HG02678 (cell line): ENCODE measurements at regions not wholly inside any gene's neighbourhood (a gene's known extent, or its start where the extent isn't known, plus 50 kb on each side); places are given as distances from the start of the nearest gene placed in this dataset.

Experiments
- ATAC-seq: cut with Tn5 transposase; IDR thresholded peaks from one replicate; pipeline ENCODE4 v1.9.1; 2021; ENCODE audit warnings: mild to moderate bottlenecking, moderate library complexity; ENCODE audit not compliant: unreplicated experiment

DNA sequence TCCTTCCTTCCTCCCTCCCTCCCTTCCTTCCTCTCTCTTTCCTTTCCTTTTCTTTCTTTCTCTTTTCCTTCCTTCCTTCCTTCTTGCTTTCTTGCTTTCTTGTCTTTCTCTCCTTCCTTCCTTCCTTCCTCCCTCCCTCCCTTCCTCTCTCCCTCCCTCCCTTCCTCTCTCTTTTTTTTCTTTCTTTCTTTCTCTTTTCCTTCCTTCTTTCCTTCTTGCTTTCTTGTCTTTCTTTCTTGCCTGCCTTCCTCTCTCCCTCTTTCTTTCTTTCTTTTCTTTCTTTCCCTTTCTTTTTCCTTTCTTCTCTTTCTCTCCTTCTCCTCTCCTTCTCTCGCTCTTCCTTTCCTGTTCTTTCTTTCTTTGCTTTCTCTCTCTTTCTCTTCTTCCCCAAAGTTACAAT is 728.4 kb upstream of the ADAMTS5 start:
- no peak for ATAC-seq

DNA sequence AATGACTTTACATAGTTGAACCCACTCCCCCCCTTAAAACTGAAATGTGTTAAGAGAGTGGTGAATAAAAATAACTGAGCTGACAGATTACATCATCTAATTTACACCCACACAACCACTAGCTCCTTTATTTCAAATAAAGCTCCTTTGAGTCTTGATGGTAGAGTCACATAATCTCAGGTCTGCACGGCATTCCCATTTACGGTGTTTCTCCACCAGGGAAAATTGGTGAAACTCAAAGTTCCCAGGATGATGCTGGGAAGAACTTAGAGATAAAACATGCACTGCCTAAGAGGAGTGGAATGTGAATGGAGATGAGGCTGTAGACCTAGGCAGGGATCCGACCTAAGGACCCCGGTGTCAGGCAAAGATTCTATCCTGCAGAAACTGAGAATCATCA is 727.8 kb upstream of the ADAMTS5 start:
- no peak for ATAC-seq

DNA sequence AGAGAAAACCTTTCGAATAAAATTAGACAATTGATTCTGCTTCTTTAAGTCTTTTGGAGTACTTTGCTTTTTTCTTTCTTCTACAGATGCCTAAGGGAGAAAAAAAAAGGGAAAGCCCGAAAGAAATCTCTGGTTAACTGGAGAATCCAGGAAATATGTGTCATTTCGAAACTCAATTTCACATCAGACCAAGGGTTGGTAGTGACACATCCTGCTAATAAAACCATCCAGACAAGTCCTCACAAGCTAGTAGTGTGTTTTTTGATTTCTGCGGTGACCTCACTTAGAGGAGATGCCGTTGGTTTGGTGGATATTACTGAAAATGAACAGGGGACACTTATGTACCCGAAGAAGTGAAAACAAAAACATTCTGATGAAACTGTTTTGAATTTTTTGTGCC is 726.5 kb upstream of the ADAMTS5 start:
- no peak for ATAC-seq

DNA sequence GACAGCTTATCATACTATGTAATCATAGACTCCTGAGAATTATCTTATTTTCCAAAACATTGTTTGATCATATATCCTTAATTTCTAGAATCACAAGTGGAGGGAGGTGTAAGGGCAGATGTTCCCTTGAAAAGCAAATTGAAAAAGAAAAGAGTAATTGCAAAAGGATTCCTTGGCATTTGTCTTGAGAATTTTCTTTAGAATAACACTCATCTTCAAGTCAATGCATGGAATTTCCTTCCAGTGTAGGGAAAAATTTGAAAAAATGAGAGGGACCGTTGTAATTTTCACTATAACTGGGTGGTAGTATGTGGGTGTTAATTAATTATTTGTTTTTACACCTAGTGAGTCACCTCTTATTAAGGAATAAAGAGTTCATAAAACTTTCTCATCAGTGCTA is 724.6 kb upstream of the ADAMTS5 start:
- no peak for ATAC-seq

DNA sequence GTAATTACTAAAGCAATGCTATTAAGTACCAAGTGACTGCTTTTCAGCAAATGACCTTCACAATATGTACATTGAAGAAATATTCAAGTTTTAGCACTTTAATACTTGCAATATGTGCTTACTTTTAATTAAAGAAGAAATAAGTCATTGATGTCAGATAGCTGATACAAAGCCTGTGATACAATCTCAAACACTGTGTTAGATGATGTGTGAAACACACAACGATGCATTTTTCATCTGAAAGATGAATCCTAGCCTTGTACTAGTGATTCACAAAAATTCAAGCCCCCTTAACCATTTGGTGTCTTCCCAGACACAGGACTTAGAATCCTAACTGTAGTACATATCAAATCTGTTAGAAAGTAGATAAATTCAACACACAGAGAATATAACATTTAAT is 724.1 kb upstream of the ADAMTS5 start:
- no peak for ATAC-seq

DNA sequence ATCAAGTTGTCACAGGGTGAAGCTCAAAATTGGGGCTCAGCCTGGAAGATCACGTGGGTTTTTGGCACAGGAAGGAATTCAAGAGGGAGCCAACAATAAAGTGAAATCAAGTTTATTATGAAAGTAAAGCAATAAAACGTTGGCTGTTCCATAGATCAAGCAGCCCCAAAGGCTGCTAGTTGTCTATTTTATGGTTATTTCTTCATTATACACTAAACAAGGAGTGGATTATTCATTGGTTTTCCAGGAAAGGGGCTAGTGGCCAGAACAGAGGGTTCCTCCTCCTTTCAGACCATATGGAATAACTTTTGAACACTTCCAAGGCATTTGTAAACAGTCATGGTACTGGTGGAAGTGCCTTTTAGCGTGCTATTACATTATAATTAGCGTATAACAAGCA is 723.5 kb upstream of the ADAMTS5 start:
- no peak for ATAC-seq

DNA sequence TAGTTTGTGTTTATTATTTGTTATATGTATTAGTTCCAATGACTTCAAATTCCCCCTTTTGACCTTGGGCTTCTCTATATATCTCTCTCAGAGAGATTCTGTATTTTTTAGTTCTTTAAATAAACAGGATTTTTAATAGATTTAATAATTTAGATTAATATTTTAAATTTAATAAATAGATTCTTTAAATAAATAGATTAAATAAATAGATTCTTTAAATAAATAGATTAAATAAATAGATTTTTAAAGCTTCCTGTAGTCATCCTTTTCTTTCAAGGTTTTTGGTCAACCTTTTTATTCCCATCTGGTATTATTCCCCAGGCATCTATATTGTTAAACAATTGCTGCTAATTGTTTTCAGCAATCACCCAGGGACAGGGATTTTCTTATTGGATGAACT is 721.9 kb upstream of the ADAMTS5 start:
- ATAC-seq: no peak

DNA sequence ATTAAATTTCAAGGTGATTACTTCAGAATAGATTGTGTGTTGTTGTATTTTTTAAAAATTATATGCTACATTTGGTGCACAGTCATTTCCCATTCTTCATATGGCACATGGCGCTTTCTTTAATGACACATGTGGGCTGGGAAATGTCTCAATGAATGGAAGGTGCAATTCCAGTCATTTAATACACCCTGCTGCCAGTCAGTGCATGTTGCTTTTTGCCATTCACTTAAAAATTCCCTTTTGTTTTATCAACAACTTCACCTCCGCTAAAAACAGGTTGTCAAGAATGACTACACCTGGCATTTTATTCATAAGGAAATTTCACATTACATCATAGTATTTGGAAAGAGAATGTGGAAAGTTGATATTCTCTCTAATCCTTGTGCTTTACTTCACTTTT is 716.4 kb upstream of the ADAMTS5 start:
- no peak for ATAC-seq

DNA sequence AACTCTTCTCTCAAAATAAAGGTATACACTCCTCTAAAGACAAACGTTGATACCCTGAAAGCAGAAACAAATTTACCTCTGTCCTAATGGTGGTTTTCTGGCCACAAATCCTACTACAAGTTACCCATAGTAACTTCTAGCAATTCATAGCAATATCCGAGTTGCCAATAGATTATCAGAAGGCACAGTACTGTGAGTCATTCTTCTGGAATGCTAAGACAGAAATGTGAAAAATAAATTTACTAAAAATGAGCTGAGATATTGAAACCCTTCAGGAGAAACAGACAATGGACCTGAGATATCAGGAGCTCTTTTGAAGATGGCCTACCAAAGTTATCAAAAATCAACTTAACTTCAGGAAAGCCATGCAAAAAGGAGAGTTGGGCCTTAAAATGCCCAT is 715.0 kb upstream of the ADAMTS5 start:
- no peak for ATAC-seq

DNA sequence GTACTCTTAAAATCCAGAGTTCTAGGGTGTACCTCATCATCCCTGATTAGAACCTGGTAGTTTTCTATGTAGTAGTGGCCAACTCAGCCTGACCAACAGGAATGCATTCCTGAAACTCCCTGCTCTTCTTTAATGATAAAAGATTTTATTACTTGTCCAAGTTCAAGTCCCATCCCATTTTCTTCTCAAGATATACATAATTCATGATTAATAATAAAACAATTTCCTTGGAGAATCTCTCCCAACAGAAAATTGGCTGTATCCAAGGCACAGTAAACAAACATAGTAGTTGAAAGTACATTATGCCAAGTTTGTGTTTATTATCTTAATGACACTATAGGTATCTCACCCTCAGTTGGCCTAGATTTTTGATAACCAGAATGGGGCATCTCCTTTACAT is 714.1 kb upstream of the ADAMTS5 start:
- no peak for ATAC-seq

DNA sequence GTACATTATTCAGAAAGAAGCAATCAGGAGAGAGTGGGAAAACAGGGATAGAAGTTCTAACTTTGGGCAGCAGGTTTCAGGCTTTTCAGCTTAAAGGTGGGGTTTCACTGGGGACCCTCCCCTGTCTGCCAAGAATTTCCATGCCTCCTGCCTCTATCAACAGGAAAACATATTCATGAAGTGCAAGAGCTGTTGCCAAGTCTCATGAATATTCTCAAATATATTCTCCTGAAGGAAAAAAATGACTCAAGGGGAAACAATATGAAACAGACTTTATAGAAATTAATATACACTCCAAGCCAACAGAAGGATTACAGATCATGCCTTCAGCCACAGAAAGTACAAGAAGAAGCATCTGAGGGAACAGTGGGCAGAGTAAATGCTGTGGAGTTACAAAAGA is 713.3 kb upstream of the ADAMTS5 start:
- no peak for ATAC-seq

DNA sequence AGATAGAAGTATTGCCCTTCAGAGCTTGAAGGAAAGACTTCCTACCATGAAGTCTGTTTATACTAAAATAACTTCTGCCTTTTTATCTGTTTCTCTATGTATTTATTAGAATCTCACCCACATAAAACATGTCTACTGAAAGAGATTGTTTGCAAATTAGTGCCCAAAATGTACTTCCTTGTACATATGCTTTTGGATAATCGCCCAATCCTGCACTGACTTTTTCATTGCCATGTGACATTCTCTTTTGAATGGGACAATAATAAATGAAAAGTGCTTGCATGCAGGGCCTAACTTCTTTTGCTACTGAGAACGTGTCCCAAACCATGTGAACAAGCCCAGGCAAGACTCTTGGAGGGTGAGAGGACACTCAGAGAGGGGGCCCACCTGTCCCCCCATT is 711.6 kb upstream of the ADAMTS5 start:
- ATAC-seq: no peak

DNA sequence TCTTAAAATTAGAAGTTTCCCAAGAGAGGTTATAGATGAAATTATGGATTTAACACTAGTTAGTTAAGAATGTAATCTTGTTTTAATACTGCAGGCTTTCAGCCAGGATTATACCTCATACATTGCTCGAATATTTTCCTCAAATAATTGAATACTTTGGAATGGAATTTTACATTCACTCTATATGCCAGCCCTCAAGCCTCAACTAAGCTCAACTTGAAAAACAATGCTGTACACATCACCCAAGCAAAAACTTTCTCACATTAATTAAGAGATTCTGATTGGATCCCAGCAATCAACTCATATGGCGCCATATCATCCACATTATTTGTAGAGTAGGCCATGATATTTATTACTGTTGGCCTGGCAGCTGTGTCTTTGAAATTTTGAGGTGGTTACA is 710.7 kb upstream of the ADAMTS5 start:
- ATAC-seq: no peak

DNA sequence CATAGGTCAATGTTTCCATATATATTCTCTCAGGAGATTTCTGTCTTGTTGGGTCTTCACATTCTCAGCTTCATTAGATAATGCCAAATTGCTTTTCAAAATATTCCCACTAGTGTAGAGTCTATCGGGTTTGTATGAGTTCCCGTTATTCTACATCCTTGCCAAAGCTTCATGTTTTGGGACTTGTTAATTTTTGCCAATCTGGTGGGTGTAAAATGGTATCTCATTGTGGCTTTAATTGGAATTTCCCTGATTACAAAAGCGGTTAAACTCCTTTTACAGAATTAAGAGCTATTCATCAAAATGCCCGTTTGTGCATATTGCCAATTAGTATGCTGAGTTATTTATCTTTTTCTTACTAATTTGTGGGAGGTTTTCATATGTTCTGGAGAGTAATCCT is 708.4 kb upstream of the ADAMTS5 start:
- no peak for ATAC-seq

DNA sequence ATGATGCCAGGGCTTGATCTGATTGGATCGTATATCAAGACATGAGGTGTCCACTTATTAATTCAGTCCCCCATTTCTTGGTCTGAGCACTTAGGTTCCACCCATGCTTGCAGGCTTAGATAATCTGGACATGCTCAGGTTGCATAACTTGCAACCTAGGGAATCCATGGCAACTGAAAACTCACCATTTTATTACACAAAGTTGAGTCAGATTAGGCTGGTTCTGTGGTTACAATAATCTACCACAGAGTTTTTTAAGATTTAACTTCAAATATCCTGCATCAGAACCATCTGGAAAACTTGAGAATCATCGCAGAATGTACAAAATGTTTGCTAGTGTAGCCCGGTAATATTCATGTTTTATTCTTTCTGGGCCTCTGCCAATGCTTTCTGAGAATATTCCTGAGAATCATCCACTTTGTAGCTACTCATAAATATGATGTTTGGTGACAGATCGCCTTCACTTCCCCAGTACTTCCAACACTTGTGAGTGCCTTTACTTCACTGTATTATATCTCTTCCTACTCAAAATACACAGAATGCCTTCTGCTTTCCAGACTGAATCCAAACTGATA is 707.2 kb upstream of the ADAMTS5 start:
- no peak for ATAC-seq

DNA sequence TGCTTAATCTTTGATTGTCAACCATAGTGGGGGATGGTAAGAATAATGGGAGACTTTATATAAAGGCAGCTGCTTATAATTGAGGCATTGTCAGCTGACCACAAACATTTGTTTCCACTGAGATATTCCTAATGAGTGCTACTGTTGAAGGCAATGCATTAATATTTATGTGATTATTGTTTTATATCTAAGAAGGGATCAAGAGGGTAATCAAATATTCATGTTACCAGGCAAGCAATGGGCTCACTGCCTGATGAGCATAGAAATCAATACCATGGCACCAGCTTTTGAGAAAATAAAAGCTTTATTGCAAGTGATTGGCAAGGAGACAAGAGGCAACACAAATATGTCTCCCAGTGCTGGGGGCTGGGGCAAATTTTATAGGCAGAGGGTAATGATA is 706.7 kb upstream of the ADAMTS5 start:
- no peak for ATAC-seq

DNA sequence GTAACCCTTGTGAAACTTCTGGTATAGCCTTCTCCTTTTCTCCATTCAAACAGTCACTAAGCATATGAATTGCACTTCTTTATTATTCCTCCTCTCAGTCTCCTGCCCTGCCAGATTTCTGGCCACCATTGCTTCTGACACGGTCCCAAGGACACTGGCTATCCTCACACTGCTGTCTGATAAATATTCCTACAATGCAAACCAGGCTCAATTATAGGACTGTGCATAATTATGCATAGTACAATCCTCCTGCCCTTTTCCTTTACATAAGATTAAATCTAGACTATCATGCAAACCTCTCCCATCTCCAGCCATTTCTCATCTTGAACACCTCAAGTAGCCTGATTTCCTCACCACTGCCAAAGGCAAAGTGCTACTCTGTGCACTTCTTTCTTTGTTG is 704.3 kb upstream of the ADAMTS5 start:
- ATAC-seq: no peak

DNA sequence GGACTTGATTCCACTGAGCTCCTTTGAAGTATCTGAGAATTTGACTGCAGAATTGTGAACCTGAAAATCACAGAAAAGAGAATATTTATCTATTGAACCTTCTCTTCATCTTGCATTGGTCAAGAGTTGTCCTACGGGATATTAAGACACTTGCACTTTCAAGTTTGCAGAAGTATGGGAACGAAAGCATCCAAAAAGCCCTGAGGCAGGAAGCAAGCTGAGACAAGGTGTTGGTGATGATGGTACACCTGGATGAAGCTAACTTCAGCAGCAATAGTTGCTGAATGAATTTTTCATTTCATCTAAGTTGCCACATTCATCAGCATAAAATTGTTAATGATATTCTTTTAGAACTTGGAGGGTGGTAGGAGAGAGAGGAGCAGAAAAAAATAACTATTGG is 686.6 kb upstream of the ADAMTS5 start:
- no peak for ATAC-seq

DNA sequence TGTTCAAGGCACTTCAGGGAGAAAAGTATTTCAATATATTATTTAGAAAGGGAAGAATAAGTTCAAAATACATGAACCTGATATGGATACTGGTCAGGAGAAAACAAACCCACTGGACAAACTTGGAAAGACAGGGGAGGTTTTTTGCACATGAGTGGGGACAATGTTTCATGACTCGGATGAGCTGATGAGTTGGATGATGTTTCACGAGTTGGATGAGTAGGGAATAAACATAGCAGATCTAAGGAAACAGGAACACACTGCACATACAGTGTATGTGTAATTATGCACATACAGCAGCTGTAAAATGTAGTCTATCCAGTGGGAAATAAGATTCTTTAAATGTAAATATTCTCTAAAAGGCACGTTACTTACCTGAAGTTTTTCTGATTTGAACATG is 682.9 kb upstream of the ADAMTS5 start:
- no peak for ATAC-seq

DNA sequence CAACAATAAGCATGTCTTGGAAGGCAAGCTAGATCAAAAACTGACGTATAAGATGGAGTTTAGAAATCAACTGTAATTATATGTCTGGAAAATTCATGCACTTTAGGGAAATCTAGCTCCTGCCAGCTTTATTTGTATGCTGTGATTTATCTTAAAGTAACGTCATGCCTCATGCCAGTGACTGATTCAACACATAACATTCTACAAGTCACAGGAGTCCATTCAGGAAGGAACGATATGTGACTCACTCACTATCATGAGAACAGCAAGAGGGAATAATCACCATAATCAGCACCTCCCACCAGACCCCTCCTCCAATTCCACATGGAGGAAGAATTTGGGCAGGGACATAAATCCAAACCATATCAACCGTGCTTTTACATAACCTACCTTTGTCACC is 682.4 kb upstream of the ADAMTS5 start:
- no peak for ATAC-seq

DNA sequence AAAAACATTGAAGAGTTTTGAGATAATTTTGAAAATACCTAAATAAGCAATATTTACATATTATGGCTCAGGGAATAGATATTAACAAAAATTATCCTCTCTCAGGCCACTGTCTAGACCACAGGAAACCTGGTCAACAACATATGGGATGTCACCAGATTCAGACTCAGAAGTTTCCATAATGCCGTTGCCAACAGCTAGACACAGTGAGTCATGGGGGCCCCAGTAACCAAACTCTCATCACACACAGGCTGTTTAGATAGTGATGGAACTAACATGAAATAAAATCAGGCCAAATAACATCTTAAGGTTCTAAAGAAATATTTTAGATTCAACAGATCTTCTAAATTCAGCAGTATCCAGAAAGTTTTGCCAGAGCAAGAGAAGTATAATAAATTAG is 681.7 kb upstream of the ADAMTS5 start:
- no peak for ATAC-seq

DNA sequence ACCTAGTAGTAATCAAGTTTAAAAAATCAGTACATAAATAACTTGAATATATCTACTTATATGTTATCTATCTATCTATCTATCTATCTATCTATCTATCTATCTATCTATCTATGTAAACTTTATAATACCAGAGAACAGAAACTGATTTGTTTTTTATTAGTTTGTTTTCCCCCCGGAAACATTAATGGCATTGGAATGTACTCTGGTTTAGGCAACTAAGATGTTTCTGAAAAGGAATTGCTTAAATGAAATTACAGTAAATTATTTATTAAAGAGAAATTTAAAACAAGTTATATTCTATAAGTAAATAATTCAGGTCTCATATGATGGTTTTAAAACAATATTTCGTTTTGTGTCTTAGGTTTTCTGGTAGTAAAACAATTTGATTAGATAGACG is 681.0 kb upstream of the ADAMTS5 start:
- ATAC-seq: no peak

DNA sequence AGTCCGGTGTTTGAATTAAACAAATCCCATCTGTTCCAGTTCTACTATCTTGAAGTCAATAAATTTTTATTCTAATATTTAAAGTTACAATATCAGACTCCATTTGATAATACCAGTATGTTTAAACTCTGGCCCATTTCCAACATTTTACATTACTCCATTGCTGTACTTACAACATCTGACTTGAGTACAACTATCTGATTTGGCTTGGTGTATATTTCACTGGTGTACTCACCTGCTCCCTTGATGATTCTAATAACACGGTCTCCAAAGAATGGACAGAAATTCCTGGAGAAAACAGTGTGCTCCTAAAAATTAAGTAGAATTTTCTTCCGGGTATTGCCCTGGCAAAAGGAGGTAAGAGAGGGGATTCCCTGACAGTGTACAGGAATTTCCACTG is 680.5 kb upstream of the ADAMTS5 start:
- no peak for ATAC-seq

DNA sequence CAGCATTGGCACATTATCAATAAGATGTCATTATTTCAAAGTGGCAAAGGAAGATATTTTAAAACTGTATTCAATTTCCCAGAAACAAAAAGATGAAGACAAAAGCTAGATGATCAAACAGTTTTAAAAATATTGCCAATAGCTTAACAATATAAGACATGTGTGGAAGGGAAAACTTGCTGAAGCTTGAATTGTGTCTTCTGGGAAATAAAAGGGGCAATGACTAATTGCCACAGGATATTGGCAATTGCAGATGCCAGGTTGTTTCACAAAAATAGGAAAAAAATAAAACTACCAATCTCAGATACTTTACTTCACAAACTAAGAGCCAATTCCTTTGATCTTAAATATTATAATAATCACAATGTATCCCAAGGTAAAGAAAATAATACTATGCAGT is 679.8 kb upstream of the ADAMTS5 start:
- ATAC-seq: no peak
